HG03060 (cell line): ENCODE measurements at regions not wholly inside any gene's neighbourhood (a gene's known extent, or its start where the extent isn't known, plus 50 kb on each side); places are given as distances from the start of the nearest gene placed in this dataset.
"Not testable (repeated sequence)": the region's sequence is repeated elsewhere in the genome, so short reads cannot be mapped to it uniquely, and the experiment has no call there.

Experiments
- ATAC-seq: cut with Tn5 transposase; IDR thresholded peaks from one replicate; pipeline ENCODE4 v1.9.1; 2021; ENCODE audit warnings: low read depth, moderate number of reproducible peaks; ENCODE audit not compliant: unreplicated experiment

GRCh38 chr2:17030047-17030446, 364.4 kb upstream of the CYRIA start:
- no peak for ATAC-seq

- ATAC-seq = no peak
These were observed 346.7 kb upstream of the CYRIA start for GRCh38 chr2:17012297-17012696.

GRCh38 chr2:17010104-17010503, 344.5 kb upstream of the CYRIA start:
- ATAC-seq = no peak

GRCh38 chr2:17000184-17000482, 334.5 kb upstream of the CYRIA start:
- no peak for ATAC-seq

- no peak for ATAC-seq
These were observed 333.9 kb upstream of the CYRIA start for GRCh38 chr2:16999347-17000183.

GRCh38 chr2:16978301-16978700, 312.7 kb upstream of the CYRIA start:
- no peak for ATAC-seq

GRCh38 chr2:16974688-16975087, 309.1 kb upstream of the CYRIA start:
- ATAC-seq = no peak

GRCh38 chr2:16973586-16974286, 308.1 kb upstream of the CYRIA start:
- ATAC-seq = no peak

GRCh38 chr2:16972276-16972675, 306.6 kb upstream of the CYRIA start:
- no peak for ATAC-seq

- ATAC-seq = peak; percentile 48
These were observed 306.1 kb upstream of the CYRIA start for GRCh38 chr2:16971722-16972234.

- not testable (repeated sequence) for ATAC-seq
These were observed 305.3 kb upstream of the CYRIA start for GRCh38 chr2:16970948-16971347.

GRCh38 chr2:16962505-16962904, 296.9 kb upstream of the CYRIA start:
- ATAC-seq = no peak

- no peak for ATAC-seq
These were observed 294.9 kb upstream of the CYRIA start for GRCh38 chr2:16960579-16960978.

- ATAC-seq = no peak
These were observed 292.6 kb upstream of the CYRIA start for GRCh38 chr2:16958266-16958665.

GRCh38 chr2:16952805-16953204, 287.2 kb upstream of the CYRIA start:
- no peak for ATAC-seq

- no peak for ATAC-seq
These were observed 286.7 kb upstream of the CYRIA start for GRCh38 chr2:16952368-16952767.

- ATAC-seq = no peak
These were observed 284.8 kb upstream of the CYRIA start for GRCh38 chr2:16950436-16950835.

- ATAC-seq = no peak
These were observed 283.1 kb upstream of the CYRIA start for GRCh38 chr2:16948710-16949109.

- no peak for ATAC-seq
These were observed 282.4 kb upstream of the CYRIA start for GRCh38 chr2:16948053-16948452.

GRCh38 chr2:16943279-16943958, 277.8 kb upstream of the CYRIA start:
- no peak for ATAC-seq

GRCh38 chr2:16940214-16940613, 274.6 kb upstream of the CYRIA start:
- ATAC-seq = no peak
